CD14-positive monocyte (primary cell): ENCODE measurements at regions not wholly inside any gene's neighbourhood (a gene's known extent, or its start where the extent isn't known, plus 50 kb on each side); places are given as distances from the start of the nearest gene placed in this dataset.

Experiments
- DNase-seq, 3 donors: peaks; one replicate each; pipeline ENCODE4 v3.0.0-alpha.2; 2011 to 2022
- H2AFZ ChIP-seq: 2 replicates; pipeline ENCODE4 v1.6.0; 2012; ENCODE audit warnings: mild to moderate bottlenecking, low read depth, low read length, inconsistent platforms; ENCODE audit not compliant: insufficient read depth, poor library complexity, severe bottlenecking
- H3K27ac ChIP-seq, 2 donors: 1 replicate in 1 of 2; 2 replicates in 1 of 2; pipeline ENCODE4 v1.5.1; 2012 to 2013; ENCODE audit warnings: low read length in 2 of 2, control low read depth in 1 of 2, inconsistent platforms in 1 of 2, low read depth in 1 of 2, mild to moderate bottlenecking in 1 of 2
- H3K27me3 ChIP-seq, 2 donors: one replicate each; pipeline versions ENCODE4 v1.6.0 to v1.6.1; 2011 to 2013; ENCODE audit warnings: low read length in 2 of 2; ENCODE audit not compliant: control insufficient read depth in 2 of 2, insufficient read depth in 2 of 2
- H3K36me3 ChIP-seq, 2 donors: replicated peaks in 1 of 2; 1 replicate in 1 of 2; 2 replicates in 1 of 2; pipeline versions ENCODE4 v1.5.1 to v1.6.1; 2012 to 2013; ENCODE audit warnings: low read length in 2 of 2, control low read depth in 1 of 2, inconsistent platforms in 1 of 2, mild to moderate bottlenecking in 1 of 2; ENCODE audit not compliant: insufficient read depth in 2 of 2, control insufficient read depth in 1 of 2
- H3K4me1 ChIP-seq, 2 donors: 1 replicate in 1 of 2; 2 replicates in 1 of 2; pipeline versions ENCODE4 v1.5.1 to v1.6.1; 2012 to 2013; ENCODE audit warnings: low read length in 2 of 2, control low read depth in 1 of 2, inconsistent platforms in 1 of 2, mild to moderate bottlenecking in 1 of 2, moderate library complexity in 1 of 2; ENCODE audit not compliant: insufficient read depth in 2 of 2, control insufficient read depth in 1 of 2
- H3K4me2 ChIP-seq: replicated peaks from 2 replicates; pipeline ENCODE3; 2012; ENCODE audit warnings: low read length, moderate library complexity, mild to moderate bottlenecking; ENCODE audit not compliant: poor library complexity, severe bottlenecking; ENCODE audit errors: extremely low read depth
- H3K4me3 ChIP-seq, 3 experiments: fragments of 200-600 bp in 1 of 3; sonication (generic) in 1 of 3; replicated peaks in 1 of 3; 1 replicate in 2 of 3; 2 replicates in 1 of 3; pipeline ENCODE4 v1.5.1; 2011 to 2013; ENCODE audit warnings: low read length in 3 of 3, mild to moderate bottlenecking in 3 of 3, control low read depth in 2 of 3, low read depth in 2 of 3, inconsistent platforms in 1 of 3, moderate library complexity in 1 of 3
- H3K79me2 ChIP-seq: 2 replicates; pipeline ENCODE4 v1.6.0; 2012; ENCODE audit warnings: mild to moderate bottlenecking, control low read depth, inconsistent platforms, low read length, moderate library complexity; ENCODE audit not compliant: insufficient read depth
- H3K9ac ChIP-seq: 2 replicates; pipeline ENCODE4 v1.6.0; 2017; ENCODE audit warnings: low read length, mild to moderate bottlenecking; ENCODE audit not compliant: insufficient read depth, poor library complexity, severe bottlenecking
- H3K9me3 ChIP-seq, 2 donors: replicated peaks in 1 of 2; 1 replicate in 1 of 2; 2 replicates in 1 of 2; pipeline versions ENCODE4 v1.5.1 to v1.6.1; 2012 to 2013; ENCODE audit warnings: low read length in 2 of 2, control low read depth in 1 of 2; ENCODE audit not compliant: control insufficient read depth in 1 of 2, insufficient read depth in 1 of 2
- H4K20me1 ChIP-seq: 2 replicates; pipeline ENCODE4 v1.6.0; 2012; ENCODE audit warnings: mild to moderate bottlenecking, low read length, control low read depth, moderate library complexity; ENCODE audit not compliant: insufficient read depth
- H3K27ac Mint-ChIP-seq, 7 donors: one replicate each; pipeline ENCODE4 v1.8.0; 2020; ENCODE audit warnings: mild to moderate bottlenecking in 7 of 7, mixed read lengths in 7 of 7, moderate library complexity in 6 of 7, inconsistent platforms in 2 of 7
- H3K27me3 Mint-ChIP-seq, 3 donors: one replicate each; pipeline ENCODE4 v1.8.0; 2021 to 2022; ENCODE audit warnings: low read depth in 3 of 3, mild to moderate bottlenecking in 3 of 3, mixed read lengths in 3 of 3, moderate library complexity in 3 of 3, inconsistent platforms in 1 of 3
- H3K36me3 Mint-ChIP-seq, 2 donors: one replicate each; pipeline ENCODE4 v1.8.0; 2020; ENCODE audit warnings: mixed read lengths in 2 of 2, inconsistent platforms in 1 of 2, mild to moderate bottlenecking in 1 of 2
- H3K4me1 Mint-ChIP-seq: one replicate; pipeline ENCODE4 v1.8.0; 2020; ENCODE audit warnings: mild to moderate bottlenecking, mixed read lengths
- H3K4me3 Mint-ChIP-seq, 2 donors: one replicate each; pipeline ENCODE4 v1.8.0; 2020; ENCODE audit warnings: mild to moderate bottlenecking in 2 of 2, mixed read lengths in 2 of 2, moderate library complexity in 1 of 2
- H3K9me3 Mint-ChIP-seq, 7 donors: one replicate each; pipeline ENCODE4 v1.8.0; 2020 to 2022; ENCODE audit warnings: mixed read lengths in 7 of 7, mild to moderate bottlenecking in 6 of 7, moderate library complexity in 6 of 7, inconsistent platforms in 2 of 7
- WGBS: methylation state at CpG from one replicate; pipeline ENCODE4 v1.1.5; 2013; ENCODE audit warnings: missing lambda C conversion rate; ENCODE audit not compliant: insufficient coverage; 5-methylcytosine and 5-hydroxymethylcytosine counted together
- intact Hi-C, 2 donors: fragments of 100-400 bp; cut with micrococcal nuclease; formaldehyde crosslinking; loops; one replicate each; pipeline versions ENCODE4 v1.15.0 to v1.15.1; 2023
- TF ChIP-seq, protein P1 (sequence below): fragments of 200-600 bp; IDR thresholded peaks from one replicate; pipeline ENCODE4 v1.8.0; 2022; ENCODE audit warnings: antibody characterized with exemption, mild to moderate bottlenecking

- intact Hi-C loops = no loop called here
- Mint-ChIP-seq H3K27me3 (peaks cover 0 to 3% (median 1%) of the 10 kb centered on the region in 3 donors), H3K36me3 (no peaks in the 10 kb centered on the region), H3K9me3 (peaks cover 2 to 19% (median 8%) of the 10 kb centered on the region in 7 donors), H3K4me3 (no peak overlapping the region), H3K4me1 (no peaks in the 10 kb centered on the region), H3K27ac (no peak overlapping the region)
- DNase-seq = no peak
- H3K36me3 ChIP-seq = no peaks in the 10 kb centered on the region
- no peak overlapping the region for H3K9ac ChIP-seq
- no peaks in the 10 kb centered on the region for H4K20me1 ChIP-seq
- H3K4me2 ChIP-seq = no peak overlapping the region
- no peaks in the 10 kb centered on the region for H3K4me1 ChIP-seq
- H3K27me3 ChIP-seq = no peaks in the 10 kb centered on the region
- H3K4me3 ChIP-seq = no peak overlapping the region
- H3K27ac ChIP-seq = no peak overlapping the region
- TF ChIP-seq, protein P1, sequence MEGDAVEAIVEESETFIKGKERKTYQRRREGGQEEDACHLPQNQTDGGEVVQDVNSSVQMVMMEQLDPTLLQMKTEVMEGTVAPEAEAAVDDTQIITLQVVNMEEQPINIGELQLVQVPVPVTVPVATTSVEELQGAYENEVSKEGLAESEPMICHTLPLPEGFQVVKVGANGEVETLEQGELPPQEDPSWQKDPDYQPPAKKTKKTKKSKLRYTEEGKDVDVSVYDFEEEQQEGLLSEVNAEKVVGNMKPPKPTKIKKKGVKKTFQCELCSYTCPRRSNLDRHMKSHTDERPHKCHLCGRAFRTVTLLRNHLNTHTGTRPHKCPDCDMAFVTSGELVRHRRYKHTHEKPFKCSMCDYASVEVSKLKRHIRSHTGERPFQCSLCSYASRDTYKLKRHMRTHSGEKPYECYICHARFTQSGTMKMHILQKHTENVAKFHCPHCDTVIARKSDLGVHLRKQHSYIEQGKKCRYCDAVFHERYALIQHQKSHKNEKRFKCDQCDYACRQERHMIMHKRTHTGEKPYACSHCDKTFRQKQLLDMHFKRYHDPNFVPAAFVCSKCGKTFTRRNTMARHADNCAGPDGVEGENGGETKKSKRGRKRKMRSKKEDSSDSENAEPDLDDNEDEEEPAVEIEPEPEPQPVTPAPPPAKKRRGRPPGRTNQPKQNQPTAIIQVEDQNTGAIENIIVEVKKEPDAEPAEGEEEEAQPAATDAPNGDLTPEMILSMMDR = no peak
- H3K9me3 ChIP-seq = no peaks in the 10 kb centered on the region
- no peaks in the 10 kb centered on the region for H3K79me2 ChIP-seq
- no peak overlapping the region for H2AFZ ChIP-seq
- 100% methylated on average over 1 of the region's 2 CpGs for WGBS
These were observed 145.5 kb downstream of the OTUD1 start for GRCh38 chr10:23584396-23584795.

DNA sequence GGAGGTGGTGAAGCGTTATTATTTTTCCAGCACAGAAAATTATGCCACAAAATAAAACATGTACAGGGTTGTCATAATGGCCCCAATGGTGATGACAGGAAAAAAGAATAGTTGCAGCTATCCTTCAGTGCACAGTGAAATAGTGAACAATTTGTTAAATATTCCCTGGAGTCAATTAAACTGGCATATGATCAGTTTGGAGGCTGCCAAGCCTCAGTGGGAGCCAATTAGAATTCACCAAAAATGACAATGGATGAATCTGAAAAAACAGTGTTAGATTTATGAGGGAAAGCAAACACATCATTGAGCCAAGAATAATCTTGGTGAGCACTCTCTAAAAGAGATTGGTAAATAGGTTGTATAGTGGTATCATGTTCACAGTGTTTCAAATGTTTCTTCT, 146.3 kb downstream of the OTUD1 start:
- Histone ChIP-seq H3K4me1 (no peaks in the 10 kb centered on the region), H3K9ac (no peak overlapping the region), H3K27ac (no peak overlapping the region), H3K4me3 (no peak overlapping the region), H4K20me1 (no peaks in the 10 kb centered on the region), H3K9me3 (no peaks in the 10 kb centered on the region), H3K27me3 (no peaks in the 10 kb centered on the region), H3K4me2 (no peak overlapping the region), H3K79me2 (no peaks in the 10 kb centered on the region), H2AFZ (no peak overlapping the region), H3K36me3 (no peaks in the 10 kb centered on the region)
- Mint-ChIP-seq H3K4me3 (no peak overlapping the region), H3K27ac (no peak overlapping the region), H3K4me1 (no peaks in the 10 kb centered on the region), H3K9me3 (peaks cover 0 to 16% (median 5%) of the 10 kb centered on the region in 7 donors), H3K27me3 (peaks cover 0 to 1% (median 0%) of the 10 kb centered on the region in 3 donors), H3K36me3 (no peaks in the 10 kb centered on the region)
- no peak for DNase-seq
- no CpG with 5 or more reads among the region's 1 CpG for WGBS
- intact Hi-C loops = no loop called here
- TF ChIP-seq, protein P1 = no peak
